GM12801 (cell line): ENCODE measurements at regions not wholly inside any gene's neighbourhood (a gene's known extent, or its start where the extent isn't known, plus 50 kb on each side); places are given as distances from the start of the nearest gene placed in this dataset.

Experiments
- TF ChIP-seq, protein P1 (sequence below): IDR thresholded peaks from one replicate; pipeline ENCODE4 v1.5.1; 2011; ENCODE audit warnings: control low read depth; ENCODE audit not compliant: insufficient read length; ENCODE audit errors: extremely low read depth

DNA sequence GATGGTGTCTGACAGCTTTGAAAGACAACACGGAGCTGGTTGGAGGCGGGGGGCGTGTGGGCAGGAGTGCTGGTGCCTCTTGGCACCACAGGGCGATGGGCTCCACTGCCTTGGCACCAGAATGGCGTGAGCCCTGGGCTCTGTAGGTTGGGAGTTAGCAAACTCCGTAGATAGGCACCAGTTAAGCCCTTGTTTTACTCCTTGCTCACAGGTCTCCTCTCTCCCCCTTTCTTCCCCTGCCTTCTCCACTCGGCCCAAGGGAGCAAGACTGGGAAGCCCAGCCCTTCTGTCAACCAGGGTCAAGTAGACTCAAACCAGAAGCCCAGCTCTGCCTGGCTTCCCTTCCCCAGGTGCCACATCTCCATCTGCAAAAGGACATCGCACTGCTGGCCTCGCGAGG lies 281.7 kb upstream of the ID2 start:
- TF ChIP-seq, protein P1, sequence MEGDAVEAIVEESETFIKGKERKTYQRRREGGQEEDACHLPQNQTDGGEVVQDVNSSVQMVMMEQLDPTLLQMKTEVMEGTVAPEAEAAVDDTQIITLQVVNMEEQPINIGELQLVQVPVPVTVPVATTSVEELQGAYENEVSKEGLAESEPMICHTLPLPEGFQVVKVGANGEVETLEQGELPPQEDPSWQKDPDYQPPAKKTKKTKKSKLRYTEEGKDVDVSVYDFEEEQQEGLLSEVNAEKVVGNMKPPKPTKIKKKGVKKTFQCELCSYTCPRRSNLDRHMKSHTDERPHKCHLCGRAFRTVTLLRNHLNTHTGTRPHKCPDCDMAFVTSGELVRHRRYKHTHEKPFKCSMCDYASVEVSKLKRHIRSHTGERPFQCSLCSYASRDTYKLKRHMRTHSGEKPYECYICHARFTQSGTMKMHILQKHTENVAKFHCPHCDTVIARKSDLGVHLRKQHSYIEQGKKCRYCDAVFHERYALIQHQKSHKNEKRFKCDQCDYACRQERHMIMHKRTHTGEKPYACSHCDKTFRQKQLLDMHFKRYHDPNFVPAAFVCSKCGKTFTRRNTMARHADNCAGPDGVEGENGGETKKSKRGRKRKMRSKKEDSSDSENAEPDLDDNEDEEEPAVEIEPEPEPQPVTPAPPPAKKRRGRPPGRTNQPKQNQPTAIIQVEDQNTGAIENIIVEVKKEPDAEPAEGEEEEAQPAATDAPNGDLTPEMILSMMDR = no peak

DNA sequence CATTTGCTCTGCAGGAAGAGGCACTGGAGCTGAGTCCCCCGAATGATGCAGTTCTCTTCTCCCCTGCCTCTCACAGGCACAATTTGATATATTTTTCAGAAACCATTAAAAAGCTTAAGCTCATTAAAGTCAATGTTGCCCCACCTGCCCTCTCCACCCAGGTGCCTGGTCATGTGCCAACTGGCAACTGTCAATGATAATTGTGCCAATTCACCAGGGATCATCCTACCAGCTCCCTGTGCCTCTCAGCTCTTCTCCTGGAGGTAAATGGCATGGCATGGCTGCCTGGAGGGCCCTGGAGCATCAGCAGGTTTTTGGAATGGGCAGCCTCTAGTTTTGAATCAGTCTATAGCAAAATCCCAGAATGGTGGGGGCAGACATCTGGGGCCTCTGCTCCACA lies 279.6 kb upstream of the ID2 start:
- TF ChIP-seq, protein P1 = no peak

DNA sequence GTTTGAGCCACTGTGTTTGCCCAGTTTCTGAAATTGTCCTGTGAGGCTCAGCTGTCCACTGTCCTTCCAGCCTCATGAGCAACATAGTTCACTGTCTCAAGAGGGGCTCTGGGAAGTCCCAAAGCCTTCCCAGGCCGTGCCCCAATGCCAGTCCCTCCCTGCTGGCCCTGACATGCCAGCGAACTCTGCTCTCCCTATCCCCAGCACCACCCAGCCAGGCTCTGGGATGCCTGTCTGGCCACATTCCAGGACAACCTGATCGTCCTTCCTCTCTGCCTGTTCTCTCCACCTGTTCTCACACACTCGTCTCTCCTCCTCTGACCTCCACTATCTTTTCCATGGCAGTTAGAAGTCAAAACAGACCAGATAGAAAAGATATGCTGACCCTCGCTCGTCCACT lies 278.0 kb upstream of the ID2 start:
- TF ChIP-seq, protein P1 = no peak

DNA sequence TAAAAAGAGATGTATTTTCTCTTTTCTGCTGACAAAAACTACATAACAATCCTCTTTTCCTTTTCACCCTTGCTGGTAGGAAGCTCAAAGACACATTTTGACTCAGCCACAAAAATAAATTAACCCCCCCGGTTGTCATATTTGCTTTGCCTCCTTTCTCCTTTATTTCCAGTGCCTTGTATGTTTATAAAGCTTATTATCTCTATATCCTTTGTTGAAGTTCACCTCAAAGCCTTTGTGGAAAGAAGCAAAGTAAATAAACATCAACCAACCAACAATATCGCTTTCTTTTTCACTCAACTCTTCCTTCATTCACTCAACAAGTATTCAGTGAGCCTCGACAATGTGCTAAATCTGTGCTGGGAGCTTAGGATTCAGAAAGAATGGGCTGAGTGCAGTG lies 276.5 kb upstream of the ID2 start:
- TF ChIP-seq, protein P1 = no peak

DNA sequence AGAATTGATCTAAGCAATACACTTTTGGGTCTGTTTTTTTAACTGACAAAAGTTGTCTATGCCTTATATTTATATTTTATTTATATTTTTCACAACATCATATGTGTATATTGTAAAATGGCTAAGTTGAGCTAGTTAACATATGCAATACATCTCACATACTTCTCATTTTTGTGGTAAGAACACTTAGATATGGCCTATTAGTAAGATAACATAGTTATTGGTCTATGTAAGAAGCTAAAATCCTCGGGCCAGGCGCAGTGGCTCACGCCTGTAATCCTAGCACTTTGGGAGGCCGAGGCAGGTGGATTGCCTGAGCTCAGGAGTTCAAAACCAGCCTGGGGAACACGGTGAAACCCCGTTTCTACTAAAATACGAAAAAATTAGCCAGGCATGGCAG lies 275.6 kb upstream of the ID2 start:
- TF ChIP-seq, protein P1 = no peak

DNA sequence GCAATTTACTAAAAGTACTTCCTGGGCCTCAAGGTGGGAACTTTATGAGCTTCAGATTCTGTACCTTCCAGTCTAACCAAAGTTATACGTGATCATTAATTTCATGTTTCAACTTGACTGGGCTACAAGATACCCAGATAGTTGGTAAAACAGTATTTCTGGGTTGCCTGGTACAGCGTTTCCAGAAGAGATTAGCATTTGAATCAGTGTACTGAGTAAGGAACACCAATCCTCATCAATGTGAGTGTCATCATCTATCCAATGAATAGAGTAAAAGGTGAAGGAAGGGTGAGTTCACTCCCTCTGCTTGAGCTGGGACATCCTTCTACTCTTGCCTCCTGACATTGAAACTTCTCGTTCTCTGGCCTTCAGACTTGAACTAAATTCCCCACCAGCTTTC lies 274.5 kb upstream of the ID2 start:
- TF ChIP-seq, protein P1 = no peak

DNA sequence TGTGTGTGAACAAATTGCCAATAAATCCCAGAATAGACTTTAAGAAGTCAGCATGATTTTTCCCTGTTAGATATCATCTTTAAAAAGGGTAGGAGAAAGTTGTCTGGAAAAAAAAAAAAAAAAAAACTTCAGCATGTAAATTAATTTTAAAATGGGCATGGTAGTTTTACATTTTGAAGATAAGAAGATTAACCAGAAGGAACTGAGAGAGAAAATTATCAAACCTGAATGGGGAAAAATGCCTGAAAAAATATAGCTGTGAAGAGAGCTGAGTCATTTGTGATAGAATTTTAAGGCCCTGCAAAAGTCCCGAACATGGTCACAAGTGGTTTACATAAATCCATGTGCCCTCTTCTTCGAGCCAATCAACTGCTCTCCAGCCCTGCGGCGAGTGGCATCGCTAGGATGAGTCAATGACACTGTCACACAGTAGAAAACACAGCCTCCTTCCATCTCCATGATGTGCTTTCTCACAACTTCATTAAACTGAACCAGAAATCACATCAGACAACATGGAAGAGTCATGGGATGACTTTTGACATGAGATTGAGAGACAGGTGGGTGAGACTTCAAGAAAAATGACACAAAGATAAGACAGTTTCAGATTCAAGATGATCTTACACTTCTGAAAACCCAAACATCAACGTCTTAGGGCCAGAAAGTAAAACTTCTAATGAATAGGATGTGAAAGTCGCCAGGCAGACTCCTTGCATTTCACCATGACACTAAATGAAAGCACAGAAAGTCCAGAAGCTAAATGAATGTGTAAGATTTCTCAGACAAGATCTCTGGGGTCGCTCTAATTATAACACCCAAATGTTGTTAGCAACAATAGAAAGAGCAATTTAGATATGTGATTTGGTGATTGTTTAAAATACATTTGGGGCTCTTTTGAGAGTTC lies 273.0 kb upstream of the ID2 start:
- TF ChIP-seq, protein P1 = no peak
